Activated CD8-positive, alpha-beta memory T cell treated with anti-CD3 and anti-CD28 coated beads for 1 hour (primary cell): ENCODE measurements at regions not wholly inside any gene's neighbourhood (a gene's known extent, or its start where the extent isn't known, plus 50 kb on each side); places are given as distances from the start of the nearest gene placed in this dataset.

Experiments used
- DNase-seq, 2 donors: peaks; one replicate each; pipeline ENCODE4 v3.0.0-alpha.2; 2020; ENCODE audit warnings: low read depth in 1 of 2; ENCODE audit errors: extremely low read depth in 1 of 2

DNA sequence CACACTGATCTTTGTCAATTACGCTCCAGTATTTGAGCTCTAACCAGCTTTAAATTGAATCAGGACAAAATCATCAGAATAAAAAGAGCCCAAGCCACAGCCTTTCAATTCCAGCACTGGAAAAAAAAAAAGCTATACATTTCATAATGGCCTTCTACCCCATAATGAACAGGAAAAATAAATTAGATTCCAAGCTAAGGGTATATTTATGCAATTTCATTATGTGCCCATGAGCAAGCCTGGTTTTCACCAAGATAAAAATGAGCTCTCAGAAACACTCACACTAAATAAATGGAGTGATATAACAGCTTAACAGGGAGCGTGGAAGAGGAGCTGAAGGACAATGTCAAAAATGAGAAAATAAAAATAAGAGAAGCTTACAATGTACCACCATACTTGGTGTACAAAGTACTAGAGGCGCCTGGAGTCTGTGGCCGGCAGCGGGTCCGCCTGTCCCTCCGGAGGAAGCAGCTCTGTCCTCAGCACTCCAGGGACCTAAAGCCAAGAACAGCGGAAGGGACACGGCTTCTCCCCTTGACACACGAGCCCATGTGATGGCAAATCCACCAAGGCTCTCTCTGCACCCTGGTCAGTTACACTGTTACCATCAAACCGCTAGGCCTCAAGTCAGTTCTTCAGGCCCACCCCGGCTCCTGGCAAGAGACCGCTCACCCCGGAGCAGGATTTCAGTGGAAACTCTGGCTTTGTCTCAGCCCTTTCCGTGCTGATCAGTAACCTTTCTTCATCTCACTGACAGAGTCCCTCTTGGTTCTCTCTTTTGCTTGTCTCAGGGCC, 69.6 kb downstream of the RBFOX3 start:
- no peak for DNase-seq

GRCh38 chr17:79539944-79540705, 70.7 kb downstream of the RBFOX3 start:
- no peak for DNase-seq

GRCh38 chr17:79538291-79538690, 72.6 kb downstream of the RBFOX3 start:
- DNase-seq: no peak

DNA sequence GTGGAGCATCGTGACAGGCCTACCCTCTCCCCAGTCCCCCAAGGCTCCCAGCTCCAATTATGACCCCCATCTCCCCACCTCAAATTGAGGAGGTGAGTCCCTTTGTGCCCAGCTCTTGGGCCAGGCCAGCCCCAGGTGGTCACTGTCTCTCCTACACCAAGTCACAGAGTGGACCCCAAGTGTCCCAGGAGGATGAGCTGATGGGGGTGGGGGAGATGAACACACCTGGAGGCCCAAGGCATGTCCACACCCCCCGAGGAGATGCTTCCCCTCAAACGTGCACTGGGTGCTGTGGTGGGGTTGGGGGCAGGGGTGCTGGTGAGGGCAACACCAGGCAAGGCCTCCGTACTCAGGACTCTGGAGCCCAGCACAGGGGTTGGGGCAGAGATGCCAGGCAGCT, 73.2 kb downstream of the RBFOX3 start:
- no peak for DNase-seq

- no peak for DNase-seq
These were observed 73.8 kb downstream of the RBFOX3 start for GRCh38 chr17:79537061-79537460.

DNA sequence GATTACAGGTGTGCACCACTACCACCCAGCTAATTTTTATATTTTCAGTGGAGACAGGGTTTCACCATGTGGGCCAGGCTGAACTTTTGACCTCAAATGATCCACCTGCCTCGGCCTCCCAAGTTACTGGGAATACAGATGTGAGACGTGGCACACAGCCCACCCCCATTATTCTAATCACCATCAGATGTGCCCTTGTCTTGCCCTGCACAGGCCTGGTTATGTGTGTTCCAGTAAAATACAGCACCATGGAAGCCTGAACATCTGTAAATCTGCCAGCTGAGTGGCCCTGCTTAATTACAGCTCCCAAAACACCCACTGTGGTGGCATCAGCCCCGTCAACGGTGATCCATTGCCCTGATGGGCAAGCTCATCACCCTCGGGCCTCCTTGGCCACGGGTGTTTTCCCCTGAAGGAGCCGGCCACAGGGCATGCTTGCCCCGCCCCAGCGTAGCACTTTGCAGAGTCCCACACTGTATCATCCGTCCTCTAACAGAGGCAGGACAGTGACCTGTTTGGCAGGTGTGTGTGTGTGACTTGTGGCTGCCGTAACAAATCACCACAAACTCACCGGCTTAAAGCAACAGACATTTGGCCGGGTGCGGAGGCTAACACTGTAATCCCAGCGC, 74.5 kb downstream of the RBFOX3 start:
- DNase-seq: no peak

DNA sequence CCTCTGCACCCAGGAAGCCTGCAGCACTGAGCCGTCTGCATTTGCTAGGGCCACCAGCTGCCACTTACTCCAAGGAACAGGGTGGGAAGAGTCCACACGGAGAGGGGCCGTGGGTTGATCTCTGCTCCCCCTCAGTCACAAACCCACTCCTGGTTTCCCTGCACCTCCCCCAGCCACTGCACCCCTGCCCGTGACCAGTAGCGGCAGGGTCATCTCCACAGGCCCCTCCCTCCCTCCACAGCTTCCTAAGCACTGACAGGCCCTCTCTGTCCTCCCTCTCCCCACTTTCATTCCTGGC, 75.2 kb downstream of the RBFOX3 start:
- DNase-seq: no peak

DNA sequence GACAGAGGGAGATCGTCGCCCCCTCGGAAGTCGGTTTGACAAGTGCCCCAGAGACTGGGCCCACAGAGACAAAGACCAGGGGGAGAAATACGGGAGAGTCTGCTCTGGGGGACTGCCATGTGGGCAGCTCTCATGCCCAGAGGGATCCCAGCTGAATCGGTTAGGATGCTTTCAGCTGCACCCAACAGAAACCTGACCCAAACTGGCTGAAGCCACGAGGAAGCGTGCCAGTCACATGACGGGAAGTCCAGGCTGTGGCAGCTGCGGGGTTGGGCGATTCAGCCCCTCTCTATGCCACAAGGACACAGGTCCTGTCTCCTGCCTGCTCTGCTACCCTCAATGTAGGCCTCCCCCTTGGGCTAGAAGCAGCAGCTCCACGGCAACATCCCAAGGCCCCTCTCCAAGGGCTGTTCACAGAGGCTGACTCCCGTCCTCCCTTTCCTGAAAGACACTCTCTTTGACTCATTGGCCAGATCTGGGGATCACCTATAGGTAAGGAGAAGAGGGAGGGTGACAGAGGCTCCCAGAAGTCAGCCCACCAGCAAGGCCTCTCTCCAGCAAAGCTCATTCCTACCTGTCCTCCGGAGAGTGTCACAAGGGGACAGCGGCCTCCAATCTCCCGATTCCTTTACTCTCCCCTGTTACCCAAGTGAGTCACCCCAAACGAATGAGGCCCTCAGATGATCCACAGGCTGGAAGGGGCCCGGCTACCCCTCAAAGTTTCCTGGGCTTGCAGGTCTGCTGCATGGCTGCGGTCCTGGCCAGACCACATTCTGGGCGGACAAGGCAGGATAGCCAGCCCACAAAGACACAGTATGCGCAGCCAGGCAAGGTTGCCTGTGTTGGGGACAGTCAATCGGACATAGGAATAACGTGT, 75.8 kb downstream of the RBFOX3 start:
- DNase-seq: no peak

GRCh38 chr17:79534111-79534510, 76.7 kb downstream of the RBFOX3 start:
- DNase-seq: no peak

- no peak for DNase-seq
These were observed 77.7 kb downstream of the RBFOX3 start for GRCh38 chr17:79533116-79533515.

- no peak for DNase-seq
These were observed 78.6 kb downstream of the RBFOX3 start for GRCh38 chr17:79532107-79532790.

DNA sequence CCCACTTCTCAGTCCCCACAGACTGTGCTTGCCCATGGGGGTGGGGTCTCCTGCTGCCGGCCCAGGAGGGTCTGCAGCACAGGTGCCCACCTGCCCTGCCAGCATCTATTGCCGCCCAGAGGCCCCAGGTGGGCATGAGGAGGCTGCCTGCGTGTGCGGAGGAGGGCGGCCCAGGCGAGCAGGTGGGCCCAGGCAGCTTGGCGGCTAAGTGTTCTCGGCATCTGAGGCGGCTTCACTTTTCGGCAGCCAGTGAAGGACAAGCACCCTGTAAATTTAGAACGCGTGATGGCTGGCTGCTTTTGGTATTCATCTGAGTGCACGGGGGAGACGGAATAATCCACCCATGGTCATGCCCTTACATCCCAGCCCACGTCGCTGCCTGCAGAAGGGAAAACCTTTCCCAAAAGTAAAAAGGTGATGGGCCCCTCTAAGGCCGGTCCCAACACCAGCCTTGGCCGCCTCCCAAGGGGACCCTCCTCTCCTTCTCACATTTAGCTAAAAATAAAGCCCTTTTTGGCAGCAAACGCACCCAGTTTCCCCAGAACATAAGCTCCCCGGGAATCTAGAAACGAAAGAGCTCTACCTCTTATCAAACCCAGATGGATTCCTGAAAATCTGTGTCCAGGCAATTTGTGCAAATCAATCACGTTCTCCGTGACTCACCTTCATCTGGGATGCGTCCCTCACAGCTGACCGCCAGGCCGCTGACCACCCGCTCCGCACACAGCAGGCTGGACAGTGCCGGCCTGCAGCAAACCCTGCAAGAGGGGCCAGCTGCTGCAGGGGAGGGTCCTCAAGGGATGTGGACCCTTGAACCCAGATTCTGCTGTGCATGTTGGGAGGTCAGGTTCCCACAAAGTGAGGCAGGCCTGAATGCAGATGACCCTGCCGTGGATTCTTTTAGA, 79.4 kb downstream of the RBFOX3 start:
- no peak for DNase-seq

GRCh38 chr17:79530361-79531105, 80.3 kb downstream of the RBFOX3 start:
- no peak for DNase-seq

DNA sequence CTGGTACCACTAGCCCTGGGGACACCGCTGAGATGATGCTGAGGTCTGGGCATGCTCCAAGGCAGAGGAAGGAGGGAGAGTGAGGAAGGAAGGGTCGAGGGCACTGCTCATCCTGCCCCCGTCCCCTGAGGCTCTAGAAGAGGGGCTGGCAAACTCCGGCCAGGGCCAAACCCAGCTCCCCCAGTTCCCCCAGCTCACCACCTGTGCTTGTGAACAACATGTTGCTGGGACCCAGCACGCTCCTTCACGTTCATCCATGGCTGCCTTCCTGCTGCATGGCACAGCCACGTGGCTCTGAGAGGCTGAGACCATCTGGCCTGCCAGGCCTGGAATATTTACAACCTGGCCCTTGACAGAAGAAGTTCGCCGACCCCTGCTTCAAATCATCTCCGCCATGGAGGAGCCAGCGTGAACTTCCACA, 81.2 kb downstream of the RBFOX3 start:
- no peak for DNase-seq

GRCh38 chr17:79528592-79529125, 82.2 kb downstream of the RBFOX3 start:
- DNase-seq: no peak

DNA sequence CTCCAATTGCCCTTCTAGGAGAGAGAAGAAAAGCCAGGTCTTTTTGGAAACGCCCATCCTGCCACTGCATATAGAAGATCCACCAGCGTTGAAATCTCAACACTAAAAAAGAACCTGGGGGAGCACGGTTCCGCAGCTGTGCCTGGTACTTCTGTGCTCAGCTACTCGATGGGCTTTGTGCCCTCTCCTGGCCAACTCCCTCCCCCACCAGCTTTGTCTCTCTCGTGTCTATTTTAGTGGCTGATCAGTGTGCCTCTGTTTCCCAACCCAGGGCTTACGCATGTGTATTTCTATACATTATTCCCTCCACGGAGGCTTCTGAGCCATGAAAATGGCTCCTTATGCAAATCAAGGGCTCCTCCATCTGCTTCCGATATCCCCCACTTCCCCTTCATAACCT, 83.5 kb downstream of the RBFOX3 start:
- DNase-seq: no peak

- DNase-seq: no peak
These were observed 84.8 kb downstream of the RBFOX3 start for GRCh38 chr17:79525793-79526677.
